GM23338 (cell line): ENCODE measurements at regions not wholly inside any gene's neighbourhood (a gene's known extent, or its start where the extent isn't known, plus 50 kb on each side); places are given as distances from the start of the nearest gene placed in this dataset.

Experiments used
- ATAC-seq: fragments of 200-7000 bp; cut with Tn5 transposase; 3 replicates; pipeline ENCODE4 v1.9.1; 2020
- DNase-seq: peaks from one replicate; pipeline ENCODE4 v3.0.0-alpha.2; 2015; ENCODE audit warnings: low spot score
- H2AFZ ChIP-seq: fragments of 200-600 bp; sonication (generic); 2 replicates; pipeline ENCODE4 v1.8.0; 2016; ENCODE audit warnings: antibody characterized with exemption, mild to moderate bottlenecking, moderate library complexity
- H3F3A ChIP-seq: fragments of 200-600 bp; sonication (generic); replicated peaks from 2 replicates; pipeline ENCODE4 v1.8.0; 2017; ENCODE audit warnings: antibody characterized with exemption, mixed run types, low read depth
- H3K27ac ChIP-seq: fragments of 200-600 bp; sonication (generic); 2 replicates; pipeline ENCODE4 v1.6.1; 2016; ENCODE audit warnings: low read depth
- H3K27me3 ChIP-seq: fragments of 200-600 bp; sonication (generic); 2 replicates; pipeline ENCODE4 v1.8.0; 2016; ENCODE audit warnings: mild to moderate bottlenecking, mixed run types, moderate library complexity; ENCODE audit not compliant: insufficient read depth
- H3K36me3 ChIP-seq: fragments of 200-600 bp; sonication (generic); 2 replicates; pipeline ENCODE4 v1.8.0; 2016; ENCODE audit warnings: mild to moderate bottlenecking; ENCODE audit not compliant: insufficient read depth
- H3K4me1 ChIP-seq: fragments of 200-600 bp; sonication (generic); 2 replicates; pipeline ENCODE4 v1.8.0; 2016; ENCODE audit warnings: mild to moderate bottlenecking, moderate library complexity; ENCODE audit not compliant: insufficient read depth
- H3K4me2 ChIP-seq: fragments of 200-600 bp; sonication (generic); 2 replicates; pipeline ENCODE4 v1.7.1; 2017; ENCODE audit warnings: mixed run types
- H3K4me3 ChIP-seq: fragments of 200-600 bp; sonication (generic); 2 replicates; pipeline ENCODE4 v1.6.1; 2016; ENCODE audit warnings: mixed run types
- H3K79me2 ChIP-seq: fragments of 200-600 bp; sonication (generic); replicated peaks from 2 replicates; pipeline ENCODE4 v1.8.0; 2017; ENCODE audit warnings: mild to moderate bottlenecking; ENCODE audit not compliant: insufficient read depth
- H3K9me2 ChIP-seq: fragments of 200-600 bp; sonication (generic); 2 replicates; pipeline ENCODE4 v1.8.0; 2017; ENCODE audit not compliant: insufficient read depth
- H4K20me1 ChIP-seq: fragments of 200-600 bp; sonication (generic); replicated peaks from 2 replicates; pipeline ENCODE4 v1.8.0; 2017; ENCODE audit warnings: mild to moderate bottlenecking; ENCODE audit not compliant: insufficient read depth
- H3K27ac Mint-ChIP-seq: 2 replicates; pipeline ENCODE4 v1.8.0; 2020; ENCODE audit warnings: inconsistent platforms, mild to moderate bottlenecking, moderate library complexity, mixed read lengths
- H3K27me3 Mint-ChIP-seq: 3 replicates; pipeline ENCODE4 v1.8.0; 2022; ENCODE audit warnings: low read depth, mild to moderate bottlenecking, moderate library complexity, mixed read lengths, inconsistent platforms; ENCODE audit not compliant: insufficient read depth, poor library complexity
- H3K36me3 Mint-ChIP-seq: 3 replicates; pipeline ENCODE4 v1.8.0; 2021; ENCODE audit warnings: low read depth, mild to moderate bottlenecking, inconsistent platforms, moderate library complexity, mixed read lengths
- H3K4me1 Mint-ChIP-seq: 3 replicates; pipeline ENCODE4 v1.8.0; 2020; ENCODE audit warnings: mild to moderate bottlenecking, inconsistent platforms, mixed read lengths
- H3K4me3 Mint-ChIP-seq: 3 replicates; pipeline ENCODE4 v1.8.0; 2021; ENCODE audit warnings: moderate library complexity, mild to moderate bottlenecking, inconsistent platforms, mixed read lengths
- H3K9me3 Mint-ChIP-seq: 3 replicates; pipeline ENCODE4 v1.8.0; 2020; ENCODE audit warnings: moderate library complexity, mild to moderate bottlenecking, inconsistent platforms, mixed read lengths
- CREB1 ChIP-seq: fragments of 250-450 bp; sonication (Bioruptor Pico); IDR thresholded peaks from 2 replicates; pipeline ENCODE4 v1.5.0; 2020; ENCODE audit warnings: low read depth, mild to moderate bottlenecking, moderate library complexity
- CTCF ChIP-seq, 2 experiments: fragments of 200-600 bp in 1 of 2; sonication (generic) in 1 of 2; conservative IDR thresholded peaks; 2 replicates each; pipeline versions ENCODE4 v1.5.1 to v1.6.1; 2016 to 2017; ENCODE audit warnings: antibody characterized with exemption in 2 of 2, low read depth in 2 of 2, mild to moderate bottlenecking in 2 of 2, moderate library complexity in 1 of 2
- EZH2 ChIP-seq: fragments of 200-600 bp; sonication (generic); IDR thresholded peaks from one replicate; pipeline ENCODE4 v1.8.0; 2017; ENCODE audit warnings: antibody characterized with exemption, mild to moderate bottlenecking, low read depth; ENCODE audit not compliant: unreplicated experiment
- STAT1 ChIP-seq: IDR thresholded peaks from one replicate; pipeline ENCODE4 v1.6.1; 2016; ENCODE audit warnings: antibody characterized with exemption; ENCODE audit not compliant: unreplicated experiment
- ZNF462 ChIP-seq: fragments of 250-450 bp; sonication (Bioruptor Pico); IDR thresholded peaks from 2 replicates; pipeline ENCODE4 v1.5.0; 2020; ENCODE audit warnings: mild to moderate bottlenecking, moderate library complexity

- H3F3A ChIP-seq: no peaks in the 10 kb centered on the region
- H3K27ac Mint-ChIP-seq: no peak overlapping the region
- no peak for TF ChIP-seq CTCF (conservative IDR thresholded peaks at IDR 0.05; ENCODE audit: low read depth in 2 of 2)
- no peak for TF ChIP-seq STAT1
- TF ChIP-seq CREB1 (CRISPR knock-in tag): no peak
These were observed 179.4 kb upstream of the ADRA1B start for GRCh38 chr5:159736844-159737243.

GRCh38 chr5:159737263-159737662, 179.0 kb upstream of the ADRA1B start:
- no peaks in the 10 kb centered on the region for H3K79me2 ChIP-seq
- Mint-ChIP-seq H3K27ac (no peak overlapping the region), H3K4me1 (peaks cover 5% of the 10 kb centered on the region; the same call in 2 of the 3 replicates), H3K36me3 (no peaks in the 10 kb centered on the region; the same call in 2 of the 3 replicates), H3K27me3 (peaks cover 2% of the 10 kb centered on the region), H3K4me3 (no peak overlapping the region), H3K9me3 (no peaks in the 10 kb centered on the region)
- H3K27ac ChIP-seq: no peak overlapping the region
- H3K36me3 ChIP-seq: no peaks in the 10 kb centered on the region
- no peaks in the 10 kb centered on the region for H3K4me1 ChIP-seq
- H2AFZ ChIP-seq: peak overlapping the region; percentile 28; the same call in 1 of the 2 replicates
- ATAC-seq (no peak), DNase-seq (no peak)
- H3K4me3 ChIP-seq: no peak overlapping the region
- no peaks in the 10 kb centered on the region for H3F3A ChIP-seq
- H4K20me1 ChIP-seq: no peaks in the 10 kb centered on the region
- H3K4me2 ChIP-seq: no peak overlapping the region
- no peak for TF ChIP-seq EZH2
- no peaks in the 10 kb centered on the region for H3K9me2 ChIP-seq
- no peaks in the 10 kb centered on the region for H3K27me3 ChIP-seq

More at GRCh38 chr5:159736844-159737243, 179.4 kb upstream of the ADRA1B start:
- Mint-ChIP-seq H3K4me3 (no peak overlapping the region), H3K4me1 (peaks cover 5% of the 10 kb centered on the region; the same call in 2 of the 3 replicates), H3K36me3 (no peaks in the 10 kb centered on the region; the same call in 2 of the 3 replicates), H3K27me3 (peaks cover 2% of the 10 kb centered on the region), H3K9me3 (no peaks in the 10 kb centered on the region)
- Histone ChIP-seq H3K4me3 (no peak overlapping the region), H3K4me1 (no peaks in the 10 kb centered on the region), H3K36me3 (no peaks in the 10 kb centered on the region), H3K4me2 (no peak overlapping the region), H3K27ac (no peak overlapping the region), H3K9me2 (no peaks in the 10 kb centered on the region), H4K20me1 (no peaks in the 10 kb centered on the region), H3K27me3 (no peaks in the 10 kb centered on the region), H2AFZ (no peak overlapping the region), H3K79me2 (no peaks in the 10 kb centered on the region)
- DNase-seq (no peak), ATAC-seq (no peak)

- H3K27ac Mint-ChIP-seq: no peak overlapping the region
- DNase-seq: peak; percentile 24
- Histone ChIP-seq H3F3A (no peaks in the 10 kb centered on the region), H3K4me3 (no peak overlapping the region), H3K27me3 (no peaks in the 10 kb centered on the region), H3K79me2 (no peaks in the 10 kb centered on the region), H3K9me2 (no peaks in the 10 kb centered on the region), H3K4me2 (no peak overlapping the region), H3K27ac (no peak overlapping the region), H3K4me1 (no peaks in the 10 kb centered on the region), H2AFZ (no peak overlapping the region), H3K36me3 (no peaks in the 10 kb centered on the region), H4K20me1 (no peaks in the 10 kb centered on the region)
- peaks cover 8% of the 10 kb centered on the region; the same call in 2 of the 3 replicates for H3K4me1 Mint-ChIP-seq
- peaks cover 2% of the 10 kb centered on the region for H3K27me3 Mint-ChIP-seq
- ATAC-seq: no peak
- H3K36me3 Mint-ChIP-seq: no peaks in the 10 kb centered on the region; the same call in 2 of the 3 replicates
- no peak overlapping the region for H3K4me3 Mint-ChIP-seq
- no peaks in the 10 kb centered on the region for H3K9me3 Mint-ChIP-seq
- TF ChIP-seq ZNF462 (CRISPR knock-in tag): no peak
- TF ChIP-seq CTCF (conservative IDR thresholded peaks at IDR 0.05; ENCODE audit: low read depth in 2 of 2): no peak
- no peak for TF ChIP-seq STAT1
- no peak for TF ChIP-seq CREB1 (CRISPR knock-in tag)
These were observed 174.4 kb upstream of the ADRA1B start for GRCh38 chr5:159741829-159742322.
